ENCODE measurements at regions not wholly inside any gene's neighbourhood (a gene's known extent, or its start where the extent isn't known, plus 50 kb on each side); places are given as distances from the start of the nearest gene placed in this dataset.

- 76 to 80% methylated on average over 5 of the region's 5 CpGs for WGBS, 2 donors
- no peak overlapping the region for H3K4me3 ChIP-seq (ENCODE audit: low read depth, poor library complexity, severe bottlenecking)
- no peak for TF ChIP-seq POLR2A (IDR thresholded peaks at IDR 0.05)
- TF ChIP-seq, protein P1, sequence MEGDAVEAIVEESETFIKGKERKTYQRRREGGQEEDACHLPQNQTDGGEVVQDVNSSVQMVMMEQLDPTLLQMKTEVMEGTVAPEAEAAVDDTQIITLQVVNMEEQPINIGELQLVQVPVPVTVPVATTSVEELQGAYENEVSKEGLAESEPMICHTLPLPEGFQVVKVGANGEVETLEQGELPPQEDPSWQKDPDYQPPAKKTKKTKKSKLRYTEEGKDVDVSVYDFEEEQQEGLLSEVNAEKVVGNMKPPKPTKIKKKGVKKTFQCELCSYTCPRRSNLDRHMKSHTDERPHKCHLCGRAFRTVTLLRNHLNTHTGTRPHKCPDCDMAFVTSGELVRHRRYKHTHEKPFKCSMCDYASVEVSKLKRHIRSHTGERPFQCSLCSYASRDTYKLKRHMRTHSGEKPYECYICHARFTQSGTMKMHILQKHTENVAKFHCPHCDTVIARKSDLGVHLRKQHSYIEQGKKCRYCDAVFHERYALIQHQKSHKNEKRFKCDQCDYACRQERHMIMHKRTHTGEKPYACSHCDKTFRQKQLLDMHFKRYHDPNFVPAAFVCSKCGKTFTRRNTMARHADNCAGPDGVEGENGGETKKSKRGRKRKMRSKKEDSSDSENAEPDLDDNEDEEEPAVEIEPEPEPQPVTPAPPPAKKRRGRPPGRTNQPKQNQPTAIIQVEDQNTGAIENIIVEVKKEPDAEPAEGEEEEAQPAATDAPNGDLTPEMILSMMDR (IDR thresholded peaks at IDR 0.05): no peak
- DNase-seq (ENCODE audit: low spot score in 2 of 2): no peak
- intact Hi-C loops (cut with DNase I; ENCODE audit: low total_unique reads): no loop called here
Observed at GRCh38 chr11:92830377-92831155, 138.9 kb upstream of the MTNR1B start.

DNA sequence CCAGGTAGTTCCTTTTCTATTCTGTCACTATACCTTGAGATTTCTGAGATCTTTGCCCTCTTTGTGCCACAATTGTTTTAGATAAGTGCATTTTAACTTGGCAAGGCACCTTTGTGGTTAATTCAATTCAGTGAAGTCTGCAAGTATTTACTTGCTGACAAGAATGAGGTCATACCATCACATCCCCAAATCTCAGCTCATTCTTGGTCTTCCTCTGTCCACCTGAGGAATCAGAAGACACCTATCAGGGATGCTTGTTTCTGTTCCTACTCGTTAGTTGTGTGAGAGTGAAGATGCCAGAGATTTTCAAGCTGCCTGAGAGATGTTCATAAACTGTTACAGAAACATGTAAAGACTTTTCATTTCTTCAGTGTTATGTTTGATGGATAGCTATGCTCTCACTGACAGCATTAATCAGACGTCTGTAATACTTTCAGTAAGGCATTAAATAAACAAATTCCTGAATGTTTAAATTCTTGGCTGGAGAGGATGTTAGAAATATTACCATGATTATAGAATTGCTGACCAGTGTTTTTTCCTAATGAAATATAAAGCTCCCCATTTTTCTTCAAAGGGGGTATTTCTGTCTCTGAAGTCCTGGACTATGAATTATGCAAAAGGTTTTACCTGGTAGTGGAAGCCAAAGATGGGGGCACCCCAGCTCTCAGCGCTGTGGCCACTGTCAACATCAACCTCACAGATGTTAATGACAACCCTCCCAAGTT, 135.0 kb upstream of the MTNR1B start:
- DNase-seq (ENCODE audit: low spot score in 2 of 2): no peak
- H3K4me3 ChIP-seq (ENCODE audit: low read depth, poor library complexity, severe bottlenecking): no peak overlapping the region
- WGBS, 2 donors: 46 to 51% methylated on average over 3 of the region's 3 CpGs
- intact Hi-C loops (cut with DNase I; ENCODE audit: low total_unique reads): no loop called here
- TF ChIP-seq POLR2A (IDR thresholded peaks at IDR 0.05): no peak
- TF ChIP-seq, protein P1 (IDR thresholded peaks at IDR 0.05): no peak

GRCh38 chr11:92837595-92837994, 131.9 kb upstream of the MTNR1B start:
- no peak for TF ChIP-seq POLR2A (IDR thresholded peaks at IDR 0.05)
- TF ChIP-seq, protein P1 (IDR thresholded peaks at IDR 0.05): no peak
- intact Hi-C loops (cut with DNase I; ENCODE audit: low total_unique reads): no loop called here
- no peak for DNase-seq (ENCODE audit: low spot score in 2 of 2)
- no peak overlapping the region for H3K4me3 ChIP-seq (ENCODE audit: low read depth, poor library complexity, severe bottlenecking)
- 72 to 74% methylated on average over 3 of the region's 3 CpGs for WGBS, 2 donors

DNA sequence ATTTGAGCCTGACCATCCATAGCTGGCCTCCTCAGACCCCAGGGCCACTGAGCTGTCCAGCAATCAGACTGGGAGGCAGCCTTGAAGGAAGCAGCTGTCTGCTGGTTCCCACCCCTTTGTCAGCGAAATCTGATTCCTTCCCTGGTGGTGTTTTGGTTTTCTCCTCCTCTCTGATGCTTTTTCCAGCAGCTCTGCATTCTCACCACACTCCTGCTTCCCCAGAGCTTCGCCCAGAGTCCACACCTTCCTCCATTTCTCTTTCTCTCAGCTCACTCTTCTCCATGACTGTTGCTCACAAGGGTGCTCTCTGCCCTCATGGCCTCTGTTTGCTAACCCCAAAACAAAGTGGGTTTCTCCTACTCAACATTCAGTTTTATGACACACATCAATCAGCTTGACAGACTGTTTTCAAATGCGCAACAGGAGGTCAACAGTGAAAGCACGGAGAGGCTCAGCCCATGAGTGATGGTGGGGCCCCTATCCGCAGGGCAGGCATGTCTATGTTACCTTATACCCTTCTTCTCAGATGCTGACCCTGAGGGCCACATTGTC, 130.6 kb upstream of the MTNR1B start:
- intact Hi-C loops (cut with DNase I; ENCODE audit: low total_unique reads): no loop called here
- TF ChIP-seq, protein P1 (IDR thresholded peaks at IDR 0.05): no peak
- TF ChIP-seq POLR2A (IDR thresholded peaks at IDR 0.05): no peak
- DNase-seq (ENCODE audit: low spot score in 2 of 2): no peak
- 68 to 79% methylated on average over 5 of the region's 5 CpGs for WGBS, 2 donors
- no peak overlapping the region for H3K4me3 ChIP-seq (ENCODE audit: low read depth, poor library complexity, severe bottlenecking)

DNA sequence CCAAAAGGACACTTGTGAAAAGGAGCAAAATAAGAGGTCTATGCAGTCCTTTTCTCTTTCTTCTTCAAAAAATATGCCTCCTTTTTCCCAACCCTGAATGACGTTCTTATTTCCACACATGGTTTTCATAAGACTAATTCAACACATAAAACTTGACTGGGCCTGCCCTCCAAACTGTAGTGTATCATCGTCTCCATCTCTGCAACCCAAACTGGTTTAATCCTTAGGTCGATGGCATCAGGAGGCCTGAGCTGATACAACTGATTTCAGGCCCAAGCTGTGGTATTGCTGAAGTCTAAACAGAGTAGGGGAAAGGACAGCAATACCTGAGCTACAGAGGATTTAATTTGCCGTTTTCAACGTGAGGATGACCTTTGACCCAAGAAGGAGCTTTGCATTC, 130.0 kb upstream of the MTNR1B start:
- intact Hi-C loops (cut with DNase I; ENCODE audit: low total_unique reads): no loop called here
- TF ChIP-seq POLR2A (IDR thresholded peaks at IDR 0.05): no peak
- TF ChIP-seq, protein P1 (IDR thresholded peaks at IDR 0.05): no peak
- no peak for DNase-seq (ENCODE audit: low spot score in 2 of 2)
- no peak overlapping the region for H3K4me3 ChIP-seq (ENCODE audit: low read depth, poor library complexity, severe bottlenecking)
- WGBS, 2 donors: 42 to 48% methylated on average over 5 of the region's 5 CpGs
